ENCODE measurements at regions not wholly inside any gene's neighbourhood (a gene's known extent, or its start where the extent isn't known, plus 50 kb on each side); places are given as distances from the start of the nearest gene placed in this dataset.

DNA sequence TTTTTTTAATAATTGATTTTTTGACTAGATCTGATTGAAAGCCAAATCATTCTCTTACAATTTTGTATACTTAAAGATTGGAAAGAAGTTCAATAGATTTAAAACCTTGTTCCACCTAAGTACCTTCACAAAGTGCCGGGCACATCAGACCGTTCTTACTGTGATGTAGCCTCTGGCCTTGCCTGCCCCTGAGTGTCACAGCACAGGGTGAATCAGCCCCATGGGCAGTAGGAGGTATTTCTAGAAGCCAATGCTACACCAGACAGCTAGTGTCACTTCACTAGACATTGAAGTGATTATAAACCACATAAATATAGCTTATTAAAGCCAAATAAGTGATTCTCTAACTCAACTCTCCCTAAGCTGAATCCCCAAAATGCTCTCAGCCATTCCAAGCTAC lies 131.3 kb downstream of the LACC1 start:
- no peak for DNase-seq (ENCODE audit: extremely low spot score)
- TF ChIP-seq, protein P1, sequence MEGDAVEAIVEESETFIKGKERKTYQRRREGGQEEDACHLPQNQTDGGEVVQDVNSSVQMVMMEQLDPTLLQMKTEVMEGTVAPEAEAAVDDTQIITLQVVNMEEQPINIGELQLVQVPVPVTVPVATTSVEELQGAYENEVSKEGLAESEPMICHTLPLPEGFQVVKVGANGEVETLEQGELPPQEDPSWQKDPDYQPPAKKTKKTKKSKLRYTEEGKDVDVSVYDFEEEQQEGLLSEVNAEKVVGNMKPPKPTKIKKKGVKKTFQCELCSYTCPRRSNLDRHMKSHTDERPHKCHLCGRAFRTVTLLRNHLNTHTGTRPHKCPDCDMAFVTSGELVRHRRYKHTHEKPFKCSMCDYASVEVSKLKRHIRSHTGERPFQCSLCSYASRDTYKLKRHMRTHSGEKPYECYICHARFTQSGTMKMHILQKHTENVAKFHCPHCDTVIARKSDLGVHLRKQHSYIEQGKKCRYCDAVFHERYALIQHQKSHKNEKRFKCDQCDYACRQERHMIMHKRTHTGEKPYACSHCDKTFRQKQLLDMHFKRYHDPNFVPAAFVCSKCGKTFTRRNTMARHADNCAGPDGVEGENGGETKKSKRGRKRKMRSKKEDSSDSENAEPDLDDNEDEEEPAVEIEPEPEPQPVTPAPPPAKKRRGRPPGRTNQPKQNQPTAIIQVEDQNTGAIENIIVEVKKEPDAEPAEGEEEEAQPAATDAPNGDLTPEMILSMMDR (IDR thresholded peaks at IDR 0.05; ENCODE audit: control extremely low read depth, extremely low read depth, low read depth, missing control alignments), result no peak
- POLR2A ChIA-PET, result no interaction called here
- CTCF ChIA-PET, result interaction anchor here (1.3 kb wide), 2 partner anchors 10 to 14 kb away, joined by 3 read pairs; no protein-coding TSS in a partner anchor

DNA sequence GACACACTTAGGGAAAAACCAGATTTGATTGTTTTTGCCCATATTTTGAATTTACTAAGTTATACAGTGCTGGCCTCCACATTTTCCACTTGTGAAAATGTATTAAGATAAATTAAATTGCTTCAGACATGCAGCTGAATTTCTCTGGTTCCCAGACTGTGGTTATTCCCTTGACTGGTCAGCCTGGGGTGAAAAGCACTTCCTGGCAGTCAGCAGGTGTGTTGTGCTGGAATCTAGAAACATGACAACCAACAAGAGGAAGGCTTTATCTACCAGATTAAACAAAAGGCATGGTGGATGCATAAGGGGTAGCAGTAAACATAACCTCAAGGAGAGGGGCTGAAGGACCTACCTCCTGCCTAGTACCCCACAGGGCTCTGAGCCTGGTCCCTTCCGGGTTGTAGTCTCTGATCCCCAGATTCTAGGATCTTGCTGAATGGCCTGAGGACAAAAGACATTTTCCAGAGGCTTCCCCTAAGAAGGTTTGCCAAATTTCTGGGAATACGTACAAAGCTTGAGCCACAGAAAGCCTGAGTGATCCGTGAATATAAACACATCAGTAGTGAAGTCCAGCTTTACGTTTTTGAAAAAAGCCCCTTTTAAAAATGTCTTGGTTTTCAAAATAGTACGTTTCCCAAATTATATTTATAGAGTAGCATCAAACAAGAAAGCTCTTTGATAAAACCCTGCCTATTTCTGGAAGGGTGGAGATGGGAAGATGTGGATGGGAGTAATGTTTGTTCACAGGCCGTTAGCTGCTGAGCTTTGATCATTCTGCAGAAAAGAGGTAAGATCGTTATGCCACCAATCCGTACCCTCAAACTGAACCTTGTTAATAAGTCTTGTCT lies 133.4 kb downstream of the LACC1 start:
- ChIA-PET POLR2A (no interaction called here), CTCF (no interaction called here)
- no peak for DNase-seq (ENCODE audit: extremely low spot score)
- TF ChIP-seq, protein P1 (IDR thresholded peaks at IDR 0.05; ENCODE audit: control extremely low read depth, extremely low read depth, low read depth, missing control alignments), result no peak

DNA sequence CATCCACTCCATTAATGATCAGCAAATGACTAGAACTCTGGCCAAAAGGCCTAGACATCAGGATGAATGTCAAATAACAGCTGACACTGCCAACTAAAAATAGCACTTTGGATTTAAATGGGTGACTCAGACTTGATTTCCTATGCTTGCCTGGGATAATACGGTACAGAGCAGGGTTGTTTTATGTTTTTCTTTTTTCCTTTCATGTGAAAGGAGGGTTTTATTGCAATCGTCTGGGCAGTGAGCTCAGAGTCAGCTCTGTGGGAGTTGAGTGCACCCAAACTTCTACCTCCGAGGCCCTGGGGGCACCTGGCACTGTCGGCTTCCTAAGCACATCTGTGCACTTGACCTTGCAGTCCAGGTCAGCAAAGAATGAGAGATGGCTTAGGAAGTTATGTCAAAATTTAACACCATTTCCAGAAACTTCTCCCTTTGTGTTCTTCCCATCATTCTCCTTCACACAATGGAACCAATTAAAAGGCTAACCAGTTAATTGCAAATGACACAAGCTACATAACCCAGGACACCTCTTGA lies 134.1 kb downstream of the LACC1 start:
- TF ChIP-seq, protein P1 (IDR thresholded peaks at IDR 0.05; ENCODE audit: control extremely low read depth, extremely low read depth, low read depth, missing control alignments), result no peak
- no peak for DNase-seq (ENCODE audit: extremely low spot score)
- ChIA-PET POLR2A (no interaction called here), CTCF (no interaction called here)

DNA sequence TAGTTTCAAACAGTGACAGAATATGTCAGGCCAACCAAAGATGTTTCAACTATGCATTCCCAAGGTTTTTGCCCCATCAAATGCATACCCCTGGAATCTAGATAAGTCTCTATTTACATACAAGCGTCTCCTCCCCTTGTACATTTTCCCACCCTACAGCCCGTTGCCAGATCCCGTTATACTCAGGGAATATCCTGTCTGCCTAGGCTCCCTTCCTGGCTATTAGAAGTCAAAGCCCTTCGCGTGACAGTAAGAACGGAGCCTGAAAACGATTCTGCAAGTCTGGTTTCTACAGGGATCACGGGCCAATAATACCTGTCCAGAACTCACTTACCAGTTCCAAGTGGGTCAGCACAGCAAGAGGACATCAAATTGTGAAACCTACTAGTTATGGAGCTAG lies 134.8 kb downstream of the LACC1 start:
- ChIA-PET CTCF (interaction anchor here (0.9 kb wide), 1 partner anchor 9 kb away, joined by 3 read pairs; no protein-coding TSS in a partner anchor), POLR2A (no interaction called here)
- DNase-seq (ENCODE audit: extremely low spot score), result no peak
- TF ChIP-seq, protein P1 (IDR thresholded peaks at IDR 0.05; ENCODE audit: control extremely low read depth, extremely low read depth, low read depth, missing control alignments), result no peak

DNA sequence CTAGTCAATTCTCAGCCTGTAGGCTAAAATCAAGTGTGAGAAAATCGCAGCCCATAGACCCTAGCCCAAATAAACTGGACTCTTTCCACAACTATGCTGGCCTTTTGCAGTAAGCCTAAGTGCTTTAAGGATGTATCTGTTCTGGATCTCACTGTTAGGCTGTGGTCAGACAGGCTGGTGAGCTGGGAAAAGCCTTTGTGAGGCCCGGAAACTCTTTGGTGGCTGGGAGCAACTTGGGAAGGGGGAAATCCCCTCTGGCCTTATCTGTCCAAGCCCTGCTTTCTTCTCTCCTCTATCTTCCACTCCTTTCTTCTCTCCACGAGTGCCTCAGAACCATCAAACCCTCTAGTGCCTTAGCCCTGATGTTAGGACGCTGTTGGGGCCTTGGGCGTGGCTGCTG lies 135.4 kb downstream of the LACC1 start:
- TF ChIP-seq, protein P1 (IDR thresholded peaks at IDR 0.05; ENCODE audit: control extremely low read depth, extremely low read depth, low read depth, missing control alignments), result no peak
- ChIA-PET CTCF (interaction anchor here (0.9 kb wide), 1 partner anchor 9 kb away, joined by 3 read pairs; no protein-coding TSS in a partner anchor), POLR2A (no interaction called here)
- DNase-seq (ENCODE audit: extremely low spot score), result no peak

DNA sequence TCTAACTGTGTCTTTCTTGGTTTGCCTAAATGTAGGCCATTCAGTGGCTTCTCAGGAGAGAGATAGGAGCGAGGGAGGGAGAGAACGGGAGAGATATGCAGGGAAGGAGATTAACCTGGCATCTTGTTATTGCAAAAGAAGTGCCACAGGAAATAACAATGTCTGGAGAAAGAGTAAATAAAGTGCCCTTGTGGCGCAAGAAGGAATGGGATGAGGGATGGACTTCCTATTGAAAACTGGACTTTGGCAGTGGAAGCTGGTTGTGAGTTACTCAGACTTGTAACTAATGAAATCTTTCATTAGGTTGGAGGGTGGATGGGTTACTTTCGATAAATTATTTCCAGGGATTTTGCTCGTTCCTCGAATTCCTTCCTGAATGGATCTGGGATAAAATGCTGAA lies 136.1 kb downstream of the LACC1 start:
- no peak for DNase-seq (ENCODE audit: extremely low spot score)
- ChIA-PET CTCF (no interaction called here), POLR2A (no interaction called here)
- TF ChIP-seq, protein P1 (IDR thresholded peaks at IDR 0.05; ENCODE audit: control extremely low read depth, extremely low read depth, low read depth, missing control alignments), result no peak

Measured in GM10248 (cell line).